ENCODE measurements at regions not wholly inside any gene's neighbourhood (a gene's known extent, or its start where the extent isn't known, plus 50 kb on each side); places are given as distances from the start of the nearest gene placed in this dataset.

- Mint-ChIP-seq H3K4me1 (peaks cover 19% of the 10 kb centered on the region), H3K4me3 (no peak overlapping the region), H3K27ac (no peak overlapping the region), H3K27me3 (ENCODE audit: insufficient read depth) (no peaks in the 10 kb centered on the region), H3K36me3 (ENCODE audit: low read depth) (no peaks in the 10 kb centered on the region), H3K9me3 (no peaks in the 10 kb centered on the region)
- H3K27me3 ChIP-seq (ENCODE audit: control insufficient read depth, insufficient read depth, low read length, poor library complexity, severe bottlenecking): no peaks in the 10 kb centered on the region
- peaks cover 3% of the 10 kb centered on the region for H3K4me1 ChIP-seq (ENCODE audit: control insufficient read depth, insufficient read depth, low read length)
- H3K27ac ChIP-seq (ENCODE audit: low read depth, low read length): no peak overlapping the region
- WGBS, 2 experiments (ENCODE audit: insufficient coverage in 1 of 2, insufficient read length in 1 of 2): 96 to 100% methylated on average over 1 of the region's 1 CpG
- H3K9me3 ChIP-seq (ENCODE audit: control insufficient read depth, low read length): no peaks in the 10 kb centered on the region
- no peak for DNase-seq
- H3K36me3 ChIP-seq (ENCODE audit: control insufficient read depth, insufficient read depth, low read length): no peaks in the 10 kb centered on the region
- H3K9ac ChIP-seq (ENCODE audit: extremely low read depth, low read length, poor library complexity, severe bottlenecking): no peak overlapping the region
- no peak overlapping the region for H3K4me3 ChIP-seq (ENCODE audit: low read length)
- TF ChIP-seq CTCF (conservative IDR thresholded peaks at IDR 0.05): no peak
Observed at GRCh38 chr7:115096262-115096661, 174.4 kb downstream of the MDFIC start.

GRCh38 chr7:115094163-115094562 lies 172.3 kb downstream of the MDFIC start:
- Histone ChIP-seq H3K4me1 (ENCODE audit: control insufficient read depth, insufficient read depth, low read length) (peaks cover 3% of the 10 kb centered on the region), H3K36me3 (ENCODE audit: control insufficient read depth, insufficient read depth, low read length) (no peaks in the 10 kb centered on the region), H3K27me3 (ENCODE audit: control insufficient read depth, insufficient read depth, low read length, poor library complexity, severe bottlenecking) (no peaks in the 10 kb centered on the region), H3K9me3 (ENCODE audit: control insufficient read depth, low read length) (no peaks in the 10 kb centered on the region), H3K27ac (ENCODE audit: low read depth, low read length) (no peak overlapping the region), H3K4me3 (ENCODE audit: low read length) (no peak overlapping the region), H3K9ac (ENCODE audit: extremely low read depth, low read length, poor library complexity, severe bottlenecking) (no peak overlapping the region)
- Mint-ChIP-seq H3K4me3 (no peak overlapping the region), H3K36me3 (ENCODE audit: low read depth) (no peaks in the 10 kb centered on the region), H3K27me3 (ENCODE audit: insufficient read depth) (no peaks in the 10 kb centered on the region), H3K27ac (no peak overlapping the region), H3K9me3 (no peaks in the 10 kb centered on the region), H3K4me1 (peaks cover 13% of the 10 kb centered on the region)
- no peak for DNase-seq
- 97 to 100% methylated on average over 2 to 4 of the region's 4 CpGs for WGBS, 2 experiments (ENCODE audit: insufficient coverage in 1 of 2, insufficient read length in 1 of 2)
- TF ChIP-seq CTCF (conservative IDR thresholded peaks at IDR 0.05): no peak

- Histone ChIP-seq H3K27me3 (ENCODE audit: control insufficient read depth, insufficient read depth, low read length, poor library complexity, severe bottlenecking) (peaks cover 10% of the 10 kb centered on the region), H3K27ac (ENCODE audit: low read depth, low read length) (no peak overlapping the region), H3K4me1 (ENCODE audit: control insufficient read depth, insufficient read depth, low read length) (peaks cover 5% of the 10 kb centered on the region), H3K36me3 (ENCODE audit: control insufficient read depth, insufficient read depth, low read length) (no peaks in the 10 kb centered on the region), H3K9me3 (ENCODE audit: control insufficient read depth, low read length) (no peaks in the 10 kb centered on the region), H3K9ac (ENCODE audit: extremely low read depth, low read length, poor library complexity, severe bottlenecking) (no peak overlapping the region), H3K4me3 (ENCODE audit: low read length) (no peak overlapping the region)
- Mint-ChIP-seq H3K4me1 (peaks cover 14% of the 10 kb centered on the region), H3K36me3 (ENCODE audit: low read depth) (no peaks in the 10 kb centered on the region), H3K27me3 (ENCODE audit: insufficient read depth) (peaks cover 2% of the 10 kb centered on the region), H3K4me3 (no peak overlapping the region), H3K27ac (no peak overlapping the region), H3K9me3 (peaks cover 2% of the 10 kb centered on the region)
- WGBS, 2 experiments (ENCODE audit: insufficient coverage in 1 of 2, insufficient read length in 1 of 2): 58 to 86% methylated on average over 1 to 2 of the region's 3 CpGs
- no peak for DNase-seq
- TF ChIP-seq CTCF (conservative IDR thresholded peaks at IDR 0.05): no peak
Observed at GRCh38 chr7:115088893-115089292, 167.0 kb downstream of the MDFIC start.

All from endodermal cell (in vitro differentiated cells).